ENCODE measurements at regions not wholly inside any gene's neighbourhood (a gene's known extent, or its start where the extent isn't known, plus 50 kb on each side); places are given as distances from the start of the nearest gene placed in this dataset.

GRCh38 chr4:34534916-34535315 is 1709.4 kb downstream of the ARAP2 start:
- no peaks in the 10 kb centered on the region for H3K27me3 ChIP-seq (ENCODE audit: control insufficient read depth in 1 of 2, insufficient read depth in 1 of 2, low read length in 2 of 2)
- H2AK5ac ChIP-seq (ENCODE audit: low read length, severe bottlenecking): no peak overlapping the region
- no peak overlapping the region for H3K4me3 ChIP-seq (ENCODE audit: insufficient read depth in 1 of 2, low read depth in 1 of 2, low read length in 2 of 2)
- H2BK5ac ChIP-seq (ENCODE audit: low read depth, low read length, poor library complexity, severe bottlenecking): no peak overlapping the region
- no peak overlapping the region for H4K91ac ChIP-seq (ENCODE audit: low read length)
- no peaks in the 10 kb centered on the region for H3K79me1 ChIP-seq (replicated peaks; ENCODE audit: low read length, poor library complexity, severe bottlenecking)
- H4K8ac ChIP-seq (ENCODE audit: low read length): no peak overlapping the region
- no peaks in the 10 kb centered on the region for H3K9me3 ChIP-seq (ENCODE audit: control insufficient read depth, low read length)
- H2BK15ac ChIP-seq (ENCODE audit: low read depth, poor library complexity, severe bottlenecking): no peak overlapping the region
- no peak overlapping the region for H3K18ac ChIP-seq (ENCODE audit: low read depth in 1 of 2, low read length in 2 of 2)
- H3K4me1 ChIP-seq (ENCODE audit: control insufficient read depth, insufficient read depth, low read depth, low read length): no peaks in the 10 kb centered on the region
- no peaks in the 10 kb centered on the region for H3K36me3 ChIP-seq (ENCODE audit: control insufficient read depth in 1 of 2, insufficient read depth in 2 of 2, low read depth in 1 of 2, low read length in 2 of 2)
- H3K27ac ChIP-seq (ENCODE audit: low read length, poor library complexity, severe bottlenecking): no peak overlapping the region
- no peak overlapping the region for H2BK120ac ChIP-seq (ENCODE audit: low read depth, low read length)
- H3K9ac ChIP-seq (ENCODE audit: low read length): no peak overlapping the region
- no peak for DNase-seq
- no peak overlapping the region for H3K23ac ChIP-seq (ENCODE audit: low read length in 2 of 2)
- H3K4me2 ChIP-seq (ENCODE audit: low read length, poor library complexity, severe bottlenecking): no peak overlapping the region
- no peak overlapping the region for H2BK12ac ChIP-seq (ENCODE audit: low read length in 2 of 2)
- no peak overlapping the region for H3K4ac ChIP-seq (ENCODE audit: low read depth in 1 of 2, low read length in 2 of 2)
- no peak overlapping the region for H2AFZ ChIP-seq (ENCODE audit: low read depth, low read length)
- H3K14ac ChIP-seq (ENCODE audit: low read length in 2 of 2): no peak overlapping the region
- WGBS: 90% methylated on average over 3 of the region's 4 CpGs

DNA sequence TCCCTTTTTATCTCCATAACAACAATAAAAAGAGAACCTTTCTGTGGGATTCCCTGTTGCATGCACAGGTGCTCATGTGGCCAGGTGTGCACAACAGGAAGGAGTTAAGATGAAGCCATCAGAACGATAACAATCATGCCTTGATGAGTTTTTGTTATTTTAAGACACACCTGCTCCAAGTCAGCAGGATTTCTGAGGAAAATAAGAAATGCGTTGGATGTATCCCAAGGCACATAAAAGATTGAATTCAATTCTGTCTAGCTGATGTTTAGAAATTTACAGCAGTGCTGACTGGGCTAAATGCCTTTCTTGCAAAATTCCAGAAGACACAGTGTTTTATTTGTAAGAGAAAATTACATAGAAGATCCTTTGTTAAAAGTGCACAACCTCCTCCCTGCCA is 1678.2 kb downstream of the ARAP2 start:
- H3K9ac ChIP-seq (ENCODE audit: low read length): no peak overlapping the region
- DNase-seq: no peak
- H4K91ac ChIP-seq (ENCODE audit: low read length): no peak overlapping the region
- no peak overlapping the region for H2AFZ ChIP-seq (ENCODE audit: low read depth, low read length)
- H3K27ac ChIP-seq (ENCODE audit: low read length, poor library complexity, severe bottlenecking): no peak overlapping the region
- H3K14ac ChIP-seq (ENCODE audit: low read length in 2 of 2): no peak overlapping the region
- no peaks in the 10 kb centered on the region for H3K36me3 ChIP-seq (ENCODE audit: control insufficient read depth in 1 of 2, insufficient read depth in 2 of 2, low read depth in 1 of 2, low read length in 2 of 2)
- no peak overlapping the region for H2AK5ac ChIP-seq (ENCODE audit: low read length, severe bottlenecking)
- H3K4me1 ChIP-seq (ENCODE audit: control insufficient read depth, insufficient read depth, low read depth, low read length): no peaks in the 10 kb centered on the region
- H3K9me3 ChIP-seq (ENCODE audit: control insufficient read depth, low read length): no peaks in the 10 kb centered on the region
- H3K79me1 ChIP-seq (replicated peaks; ENCODE audit: low read length, poor library complexity, severe bottlenecking): no peaks in the 10 kb centered on the region
- H3K4me2 ChIP-seq (ENCODE audit: low read length, poor library complexity, severe bottlenecking): no peak overlapping the region
- no peak overlapping the region for H3K4me3 ChIP-seq (ENCODE audit: insufficient read depth in 1 of 2, low read depth in 1 of 2, low read length in 2 of 2)
- no peak overlapping the region for H3K23ac ChIP-seq (ENCODE audit: low read length in 2 of 2)
- H4K8ac ChIP-seq (ENCODE audit: low read length): no peak overlapping the region
- no peak overlapping the region for H3K4ac ChIP-seq (ENCODE audit: low read depth in 1 of 2, low read length in 2 of 2)
- 83% methylated on average over 2 of the region's 2 CpGs for WGBS
- no peak overlapping the region for H2BK120ac ChIP-seq (ENCODE audit: low read depth, low read length)
- no peaks in the 10 kb centered on the region for H3K27me3 ChIP-seq (ENCODE audit: control insufficient read depth in 1 of 2, insufficient read depth in 1 of 2, low read length in 2 of 2)
- no peak overlapping the region for H2BK5ac ChIP-seq (ENCODE audit: low read depth, low read length, poor library complexity, severe bottlenecking)
- H3K18ac ChIP-seq (ENCODE audit: low read depth in 1 of 2, low read length in 2 of 2): no peak overlapping the region
- H2BK15ac ChIP-seq (ENCODE audit: low read depth, poor library complexity, severe bottlenecking): no peak overlapping the region
- H2BK12ac ChIP-seq (ENCODE audit: low read length in 2 of 2): no peak overlapping the region

DNA sequence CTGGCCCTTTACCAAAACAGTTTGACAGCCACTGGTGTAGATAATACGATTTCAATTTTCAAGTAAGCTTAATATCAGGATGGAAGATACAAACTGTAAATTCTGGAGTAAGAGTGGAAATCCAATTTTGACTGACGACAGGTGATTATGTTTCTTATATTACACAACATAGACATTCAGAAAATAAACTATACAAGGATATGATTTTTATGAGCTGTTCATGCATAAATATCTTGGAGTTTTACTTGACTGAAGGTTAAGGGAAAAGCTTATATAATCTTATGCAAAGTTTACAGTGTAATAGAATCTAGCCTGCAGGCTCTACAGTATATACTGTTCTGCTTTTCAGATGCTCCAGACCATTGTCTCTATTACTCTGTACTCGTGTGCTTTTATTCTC is 1672.3 kb downstream of the ARAP2 start:
- H2BK5ac ChIP-seq (ENCODE audit: low read depth, low read length, poor library complexity, severe bottlenecking): no peak overlapping the region
- H3K4me3 ChIP-seq (ENCODE audit: insufficient read depth in 1 of 2, low read depth in 1 of 2, low read length in 2 of 2): no peak overlapping the region
- H3K18ac ChIP-seq (ENCODE audit: low read depth in 1 of 2, low read length in 2 of 2): no peak overlapping the region
- no peak overlapping the region for H3K23ac ChIP-seq (ENCODE audit: low read length in 2 of 2)
- H3K4me1 ChIP-seq (ENCODE audit: control insufficient read depth, insufficient read depth, low read depth, low read length): no peaks in the 10 kb centered on the region
- H2AK5ac ChIP-seq (ENCODE audit: low read length, severe bottlenecking): no peak overlapping the region
- H3K4ac ChIP-seq (ENCODE audit: low read depth in 1 of 2, low read length in 2 of 2): no peak overlapping the region
- H3K4me2 ChIP-seq (ENCODE audit: low read length, poor library complexity, severe bottlenecking): no peak overlapping the region
- H2BK15ac ChIP-seq (ENCODE audit: low read depth, poor library complexity, severe bottlenecking): no peak overlapping the region
- H2AFZ ChIP-seq (ENCODE audit: low read depth, low read length): no peak overlapping the region
- no peaks in the 10 kb centered on the region for H3K27me3 ChIP-seq (ENCODE audit: control insufficient read depth in 1 of 2, insufficient read depth in 1 of 2, low read length in 2 of 2)
- H3K36me3 ChIP-seq (ENCODE audit: control insufficient read depth in 1 of 2, insufficient read depth in 2 of 2, low read depth in 1 of 2, low read length in 2 of 2): no peaks in the 10 kb centered on the region
- DNase-seq: no peak
- WGBS: 43% methylated on average over 1 of the region's 3 CpGs
- no peak overlapping the region for H4K91ac ChIP-seq (ENCODE audit: low read length)
- H3K9ac ChIP-seq (ENCODE audit: low read length): no peak overlapping the region
- no peak overlapping the region for H3K27ac ChIP-seq (ENCODE audit: low read length, poor library complexity, severe bottlenecking)
- H2BK12ac ChIP-seq (ENCODE audit: low read length in 2 of 2): no peak overlapping the region
- H4K8ac ChIP-seq (ENCODE audit: low read length): no peak overlapping the region
- no peak overlapping the region for H2BK120ac ChIP-seq (ENCODE audit: low read depth, low read length)
- no peaks in the 10 kb centered on the region for H3K79me1 ChIP-seq (replicated peaks; ENCODE audit: low read length, poor library complexity, severe bottlenecking)
- no peak overlapping the region for H3K14ac ChIP-seq (ENCODE audit: low read length in 2 of 2)
- H3K9me3 ChIP-seq (ENCODE audit: control insufficient read depth, low read length): no peaks in the 10 kb centered on the region

- H3K4me2 ChIP-seq (ENCODE audit: low read length, poor library complexity, severe bottlenecking): no peak overlapping the region
Observed at GRCh38 chr4:34615315-34615714, 1629.0 kb downstream of the ARAP2 start.

More at GRCh38 chr4:34615315-34615714, 1629.0 kb downstream of the ARAP2 start:
- Histone ChIP-seq H2BK5ac (ENCODE audit: low read depth, low read length, poor library complexity, severe bottlenecking) (no peak overlapping the region), H3K27me3 (ENCODE audit: control insufficient read depth in 1 of 2, insufficient read depth in 1 of 2, low read length in 2 of 2) (no peaks in the 10 kb centered on the region), H3K9ac (ENCODE audit: low read length) (no peak overlapping the region), H3K4me1 (ENCODE audit: control insufficient read depth, insufficient read depth, low read depth, low read length) (no peaks in the 10 kb centered on the region), H2BK15ac (ENCODE audit: low read depth, poor library complexity, severe bottlenecking) (no peak overlapping the region), H3K4me3 (ENCODE audit: insufficient read depth in 1 of 2, low read depth in 1 of 2, low read length in 2 of 2) (no peak overlapping the region), H2BK12ac (ENCODE audit: low read length in 2 of 2) (no peak overlapping the region), H3K9me3 (ENCODE audit: control insufficient read depth, low read length) (no peaks in the 10 kb centered on the region), H3K36me3 (ENCODE audit: control insufficient read depth in 1 of 2, insufficient read depth in 2 of 2, low read depth in 1 of 2, low read length in 2 of 2) (no peaks in the 10 kb centered on the region), H3K23ac (ENCODE audit: low read length in 2 of 2) (no peak overlapping the region), H3K18ac (ENCODE audit: low read depth in 1 of 2, low read length in 2 of 2) (no peak overlapping the region), H4K8ac (ENCODE audit: low read length) (no peak overlapping the region), H2AK5ac (ENCODE audit: low read length, severe bottlenecking) (no peak overlapping the region), H3K14ac (ENCODE audit: low read length in 2 of 2) (no peak overlapping the region), H3K27ac (ENCODE audit: low read length, poor library complexity, severe bottlenecking) (no peak overlapping the region), H2BK120ac (ENCODE audit: low read depth, low read length) (no peak overlapping the region), H4K91ac (ENCODE audit: low read length) (no peak overlapping the region), H3K79me1 (replicated peaks; ENCODE audit: low read length, poor library complexity, severe bottlenecking) (no peaks in the 10 kb centered on the region), H3K4ac (ENCODE audit: low read depth in 1 of 2, low read length in 2 of 2) (no peak overlapping the region), H2AFZ (ENCODE audit: low read depth, low read length) (no peak overlapping the region)
- WGBS: 69% methylated on average over 3 of the region's 3 CpGs
- DNase-seq: no peak
